ENCODE measurements at regions not wholly inside any gene's neighbourhood (a gene's known extent, or its start where the extent isn't known, plus 50 kb on each side); places are given as distances from the start of the nearest gene placed in this dataset.

DNA sequence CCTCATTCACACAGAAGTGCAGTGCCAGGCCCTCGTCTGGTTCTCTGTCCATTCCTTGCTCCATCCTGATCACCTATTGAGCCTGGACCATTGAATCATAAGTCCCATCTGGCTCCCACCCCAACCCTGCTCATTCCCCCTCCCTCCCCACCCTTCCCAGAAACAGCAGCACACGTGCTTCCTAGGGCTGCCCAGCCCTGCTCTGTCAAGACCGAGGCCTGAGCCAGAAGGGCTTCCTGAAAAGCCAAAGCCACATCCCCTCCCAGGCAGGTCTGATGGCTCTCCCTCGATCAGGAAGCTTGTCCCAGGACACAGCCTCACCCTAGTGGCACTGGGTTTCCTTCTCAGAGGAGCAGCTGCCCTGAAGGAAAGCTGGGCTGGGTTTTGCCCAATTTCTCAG lies 79.8 kb upstream of the FZD7 start:
- TF ChIP-seq, protein P1, sequence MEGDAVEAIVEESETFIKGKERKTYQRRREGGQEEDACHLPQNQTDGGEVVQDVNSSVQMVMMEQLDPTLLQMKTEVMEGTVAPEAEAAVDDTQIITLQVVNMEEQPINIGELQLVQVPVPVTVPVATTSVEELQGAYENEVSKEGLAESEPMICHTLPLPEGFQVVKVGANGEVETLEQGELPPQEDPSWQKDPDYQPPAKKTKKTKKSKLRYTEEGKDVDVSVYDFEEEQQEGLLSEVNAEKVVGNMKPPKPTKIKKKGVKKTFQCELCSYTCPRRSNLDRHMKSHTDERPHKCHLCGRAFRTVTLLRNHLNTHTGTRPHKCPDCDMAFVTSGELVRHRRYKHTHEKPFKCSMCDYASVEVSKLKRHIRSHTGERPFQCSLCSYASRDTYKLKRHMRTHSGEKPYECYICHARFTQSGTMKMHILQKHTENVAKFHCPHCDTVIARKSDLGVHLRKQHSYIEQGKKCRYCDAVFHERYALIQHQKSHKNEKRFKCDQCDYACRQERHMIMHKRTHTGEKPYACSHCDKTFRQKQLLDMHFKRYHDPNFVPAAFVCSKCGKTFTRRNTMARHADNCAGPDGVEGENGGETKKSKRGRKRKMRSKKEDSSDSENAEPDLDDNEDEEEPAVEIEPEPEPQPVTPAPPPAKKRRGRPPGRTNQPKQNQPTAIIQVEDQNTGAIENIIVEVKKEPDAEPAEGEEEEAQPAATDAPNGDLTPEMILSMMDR (IDR thresholded peaks at IDR 0.05): no peak
- TF ChIP-seq ZFX (IDR thresholded peaks at IDR 0.05; ENCODE audit: borderline replicate concordance): no peak
